ENCODE measurements at regions not wholly inside any gene's neighbourhood (a gene's known extent, or its start where the extent isn't known, plus 50 kb on each side); places are given as distances from the start of the nearest gene placed in this dataset.

DNA sequence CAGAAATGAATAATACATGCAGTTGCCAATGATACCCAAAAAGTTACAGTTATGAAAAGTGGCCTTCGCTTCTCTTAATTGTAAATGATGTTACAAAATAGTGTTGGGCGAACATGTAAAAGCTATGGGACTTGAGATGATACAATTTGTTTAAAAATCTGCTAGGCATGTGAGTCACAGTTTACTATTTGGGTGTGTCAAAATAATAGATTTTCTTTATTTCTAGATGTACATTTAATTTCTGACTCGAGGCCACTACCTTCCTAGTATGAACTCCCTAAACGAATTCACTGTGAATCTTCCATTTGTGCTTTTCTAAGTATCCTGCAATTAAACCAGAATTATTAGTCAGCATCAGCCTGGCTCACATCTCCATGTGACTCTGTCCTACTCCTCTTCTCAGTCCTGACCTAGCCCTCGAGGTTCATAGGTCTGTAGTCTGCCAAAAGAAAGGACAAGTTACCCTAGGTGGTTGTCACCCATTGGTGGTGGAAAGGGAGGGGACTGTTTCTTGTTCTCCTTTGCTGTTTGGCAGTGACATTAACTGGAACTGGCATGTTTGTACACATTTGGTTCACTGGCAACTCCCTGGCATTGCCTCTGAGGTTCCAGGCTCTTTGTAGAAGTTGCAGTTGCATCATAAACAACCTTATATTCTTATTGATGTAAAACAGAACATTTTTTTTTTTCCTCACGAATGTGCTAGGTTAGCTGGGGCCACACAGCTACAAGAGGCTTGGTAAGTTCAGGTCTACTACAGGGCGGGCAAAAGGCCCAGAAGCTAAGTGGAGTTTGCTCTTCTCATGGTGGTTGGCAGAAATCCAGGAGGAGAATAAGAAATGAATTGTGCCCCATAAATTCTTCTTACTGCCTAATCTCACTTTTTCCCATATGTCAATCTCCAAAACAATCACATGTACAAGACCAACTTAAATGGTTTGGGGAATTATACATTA, 746.5 kb upstream of the ADAMTS5 start:
- Histone ChIP-seq H3K9me2 (replicated peaks; ENCODE audit: insufficient read depth, low read length) (no peaks in the 10 kb centered on the region), H3F3A (ENCODE audit: insufficient read depth) (no peaks in the 10 kb centered on the region), H3K4me2 (ENCODE audit: low read depth, low read length, poor library complexity, severe bottlenecking) (no peak overlapping the region), H2AFZ (ENCODE audit: low read depth, low read length, severe bottlenecking) (no peak overlapping the region), H3K4me3 (ENCODE audit: insufficient read depth, low read length, poor library complexity, severe bottlenecking) (no peak overlapping the region), H3K27me3 (ENCODE audit: low read length) (no peaks in the 10 kb centered on the region), H3K36me3 (ENCODE audit: low read length) (no peaks in the 10 kb centered on the region), H3K79me2 (ENCODE audit: insufficient read depth, low read length) (no peaks in the 10 kb centered on the region), H4K20me1 (ENCODE audit: low read depth, low read length) (no peaks in the 10 kb centered on the region), H3K9me3 (ENCODE audit: insufficient read depth, low read length) (no peaks in the 10 kb centered on the region), H3K9ac (ENCODE audit: low read length) (no peak overlapping the region), H3K27ac (ENCODE audit: low read depth, low read length) (no peak overlapping the region)
- no peak for TF ChIP-seq EZH2phosphoT487 (conservative IDR thresholded peaks at IDR 0.05; ENCODE audit: low read length)
- TF ChIP-seq, protein P1, sequence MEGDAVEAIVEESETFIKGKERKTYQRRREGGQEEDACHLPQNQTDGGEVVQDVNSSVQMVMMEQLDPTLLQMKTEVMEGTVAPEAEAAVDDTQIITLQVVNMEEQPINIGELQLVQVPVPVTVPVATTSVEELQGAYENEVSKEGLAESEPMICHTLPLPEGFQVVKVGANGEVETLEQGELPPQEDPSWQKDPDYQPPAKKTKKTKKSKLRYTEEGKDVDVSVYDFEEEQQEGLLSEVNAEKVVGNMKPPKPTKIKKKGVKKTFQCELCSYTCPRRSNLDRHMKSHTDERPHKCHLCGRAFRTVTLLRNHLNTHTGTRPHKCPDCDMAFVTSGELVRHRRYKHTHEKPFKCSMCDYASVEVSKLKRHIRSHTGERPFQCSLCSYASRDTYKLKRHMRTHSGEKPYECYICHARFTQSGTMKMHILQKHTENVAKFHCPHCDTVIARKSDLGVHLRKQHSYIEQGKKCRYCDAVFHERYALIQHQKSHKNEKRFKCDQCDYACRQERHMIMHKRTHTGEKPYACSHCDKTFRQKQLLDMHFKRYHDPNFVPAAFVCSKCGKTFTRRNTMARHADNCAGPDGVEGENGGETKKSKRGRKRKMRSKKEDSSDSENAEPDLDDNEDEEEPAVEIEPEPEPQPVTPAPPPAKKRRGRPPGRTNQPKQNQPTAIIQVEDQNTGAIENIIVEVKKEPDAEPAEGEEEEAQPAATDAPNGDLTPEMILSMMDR (IDR thresholded peaks at IDR 0.05; ENCODE audit: insufficient read depth, low read length, poor library complexity, severe bottlenecking): no peak

GRCh38 chr21:27704567-27705166, 737.8 kb upstream of the ADAMTS5 start:
- Histone ChIP-seq H2AFZ (ENCODE audit: low read depth, low read length, severe bottlenecking) (no peak overlapping the region), H3K4me3 (ENCODE audit: insufficient read depth, low read length, poor library complexity, severe bottlenecking) (no peak overlapping the region), H3K4me2 (ENCODE audit: low read depth, low read length, poor library complexity, severe bottlenecking) (no peak overlapping the region), H3K36me3 (ENCODE audit: low read length) (no peaks in the 10 kb centered on the region; the same call in 1 of the 2 replicates), H4K20me1 (ENCODE audit: low read depth, low read length) (no peaks in the 10 kb centered on the region), H3K9me3 (ENCODE audit: insufficient read depth, low read length) (no peaks in the 10 kb centered on the region), H3K9ac (ENCODE audit: low read length) (no peak overlapping the region), H3K27me3 (ENCODE audit: low read length) (no peaks in the 10 kb centered on the region), H3K9me2 (replicated peaks; ENCODE audit: insufficient read depth, low read length) (no peaks in the 10 kb centered on the region), H3K79me2 (ENCODE audit: insufficient read depth, low read length) (no peaks in the 10 kb centered on the region), H3K27ac (ENCODE audit: low read depth, low read length) (no peak overlapping the region), H3F3A (ENCODE audit: insufficient read depth) (no peaks in the 10 kb centered on the region)
- TF ChIP-seq, protein P1 (IDR thresholded peaks at IDR 0.05; ENCODE audit: insufficient read depth, low read length, poor library complexity, severe bottlenecking): no peak
- no peak for TF ChIP-seq EZH2phosphoT487 (conservative IDR thresholded peaks at IDR 0.05; ENCODE audit: low read length)

- Histone ChIP-seq H3K9ac (ENCODE audit: low read length) (no peak overlapping the region), H3K36me3 (ENCODE audit: low read length) (no peaks in the 10 kb centered on the region; the same call in 1 of the 2 replicates), H3F3A (ENCODE audit: insufficient read depth) (no peaks in the 10 kb centered on the region), H3K4me2 (ENCODE audit: low read depth, low read length, poor library complexity, severe bottlenecking) (no peak overlapping the region), H4K20me1 (ENCODE audit: low read depth, low read length) (no peaks in the 10 kb centered on the region), H3K27ac (ENCODE audit: low read depth, low read length) (no peak overlapping the region), H2AFZ (ENCODE audit: low read depth, low read length, severe bottlenecking) (no peak overlapping the region), H3K27me3 (ENCODE audit: low read length) (no peaks in the 10 kb centered on the region), H3K9me3 (ENCODE audit: insufficient read depth, low read length) (no peaks in the 10 kb centered on the region), H3K4me3 (ENCODE audit: insufficient read depth, low read length, poor library complexity, severe bottlenecking) (no peak overlapping the region), H3K79me2 (ENCODE audit: insufficient read depth, low read length) (no peaks in the 10 kb centered on the region), H3K9me2 (replicated peaks; ENCODE audit: insufficient read depth, low read length) (no peaks in the 10 kb centered on the region)
- no peak for TF ChIP-seq EZH2phosphoT487 (conservative IDR thresholded peaks at IDR 0.05; ENCODE audit: low read length)
- TF ChIP-seq, protein P1 (IDR thresholded peaks at IDR 0.05; ENCODE audit: insufficient read depth, low read length, poor library complexity, severe bottlenecking): no peak
Observed at GRCh38 chr21:27703791-27704190, 736.9 kb upstream of the ADAMTS5 start.
